Posterior vena cava (tissue), 2 donors: ENCODE measurements at regions not wholly inside any gene's neighbourhood (a gene's known extent, or its start where the extent isn't known, plus 50 kb on each side); places are given as distances from the start of the nearest gene placed in this dataset.
A peak's percentile ranks its signal among the peaks of the same experiment; 100 is the strongest.

Experiments used
- DNase-seq: peaks from one replicate; pipeline ENCODE4 v3.0.0-alpha.2; 2020; ENCODE audit warnings: low spot score
- intact Hi-C, 2 donors: fragments of 100-400 bp; cut with DNase I; formaldehyde crosslinking; loops; one replicate each; pipeline versions ENCODE4 v1.14.1 to v1.14.2; 2022 to 2023
- donor health status: DM: yes; HTN: yes; CAD: no.
- donor health status: DM: yes; HTN: yes; CAD: no.

GRCh38 chr14:73800970-73801515 is 50.6 kb upstream of the PTGR2 start:
- intact Hi-C loops: no loop called here
- no peak for DNase-seq

- intact Hi-C loops: no loop called here
- DNase-seq: no peak
These were observed 53.9 kb upstream of the PTGR2 start for GRCh38 chr14:73797543-73798265.

DNA sequence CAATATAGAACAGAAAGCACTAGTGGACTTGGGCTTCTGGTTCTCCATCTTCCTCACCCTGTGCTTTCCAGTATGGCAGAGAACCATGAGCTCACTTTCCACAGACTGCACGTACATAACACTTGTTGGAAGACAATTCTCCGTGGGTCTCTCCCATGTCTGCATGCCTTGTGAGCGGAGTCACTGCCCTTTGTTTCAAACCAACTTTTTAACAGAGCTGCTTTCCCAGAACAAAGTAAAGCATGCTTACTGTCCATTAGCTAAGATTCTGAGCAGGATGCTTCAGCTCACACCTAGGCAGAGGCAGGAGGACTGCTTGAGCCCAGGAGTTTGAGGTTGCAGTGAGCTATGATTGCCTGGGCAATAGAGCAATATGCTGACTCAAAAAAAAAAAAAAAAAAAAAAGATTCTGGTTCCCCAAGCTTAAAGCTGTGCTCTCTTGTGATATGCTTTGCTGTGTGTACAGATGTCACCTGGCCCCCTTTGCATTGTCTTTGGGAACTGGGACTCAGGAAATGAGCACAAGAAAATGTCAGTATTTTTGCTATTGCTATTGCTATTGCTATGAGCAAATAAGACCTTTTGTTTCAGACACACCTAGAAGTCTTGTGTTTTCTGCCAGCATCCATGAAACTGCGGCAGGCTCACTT is 54.6 kb upstream of the PTGR2 start:
- intact Hi-C loops: no loop called here
- DNase-seq: no peak

GRCh38 chr14:73796415-73796814 is 55.2 kb upstream of the PTGR2 start:
- DNase-seq: no peak
- intact Hi-C loops: no loop called here

GRCh38 chr14:73795974-73796373 is 55.7 kb upstream of the PTGR2 start:
- intact Hi-C loops: no loop called here
- DNase-seq: peak; percentile 12

- intact Hi-C loops: no loop called here
- peak; percentile 7 for DNase-seq
These were observed 56.2 kb upstream of the PTGR2 start for GRCh38 chr14:73795466-73795865.

DNA sequence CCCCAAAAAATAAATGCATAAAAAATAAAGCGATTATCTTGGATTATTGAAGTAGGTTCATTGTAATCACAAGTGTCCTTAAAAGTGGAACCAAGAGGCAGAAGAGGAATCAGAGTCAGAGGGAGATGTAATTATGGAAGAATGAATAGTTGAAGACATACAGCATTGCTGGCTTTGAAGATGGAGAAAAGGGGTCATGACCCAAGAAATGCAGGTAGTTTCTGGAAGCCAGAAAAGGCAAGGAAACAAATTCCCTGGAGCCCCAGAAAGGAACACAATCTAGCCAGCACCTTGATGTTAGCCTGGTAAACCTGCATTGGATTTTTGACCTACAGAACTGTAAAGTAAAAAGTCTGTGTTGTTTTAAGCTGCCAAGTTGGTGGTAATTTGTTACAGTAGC is 57.5 kb upstream of the PTGR2 start:
- intact Hi-C loops: no loop called here

GRCh38 chr14:73792481-73792880 is 59.1 kb upstream of the PTGR2 start:
- intact Hi-C loops: no loop called here
- peak; percentile 30 for DNase-seq

More for the DNA sequence above, 57.5 kb upstream of the PTGR2 start:
- DNase-seq: no peak

DNA sequence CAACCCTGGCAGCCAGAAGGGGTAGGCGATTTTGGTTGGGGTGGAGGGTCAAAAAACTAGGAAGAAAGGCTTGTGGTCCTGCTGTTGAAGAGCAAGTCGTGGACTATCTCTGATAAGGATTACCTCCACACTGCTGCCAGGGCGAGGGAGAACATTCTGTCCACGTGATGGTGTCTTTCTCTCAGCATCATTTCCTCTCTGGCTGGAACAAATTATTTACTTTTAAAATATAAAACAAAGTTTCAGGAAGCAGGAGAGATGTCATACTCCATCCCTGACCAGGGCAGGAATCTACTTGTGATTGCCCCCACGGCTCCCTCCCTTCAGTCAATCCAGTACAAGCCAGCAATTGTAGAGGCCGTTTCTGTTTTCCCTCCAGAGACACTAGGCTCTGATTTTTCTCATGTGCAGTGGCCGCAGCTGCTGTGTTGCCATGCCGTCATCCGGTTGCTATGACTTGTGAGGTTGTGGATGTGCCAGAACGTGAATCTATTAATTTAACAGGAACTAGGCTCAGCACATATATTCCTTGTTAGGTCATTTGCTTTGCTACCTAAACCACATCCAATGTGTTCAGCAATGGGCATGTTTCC is 61.5 kb upstream of the PTGR2 start:
- intact Hi-C loops: loop anchor here in 1 of 2 donors (2.0 kb wide), 1 partner anchor 41 kb away; no protein-coding TSS in a partner anchor
- DNase-seq: peak; percentile 87

DNA sequence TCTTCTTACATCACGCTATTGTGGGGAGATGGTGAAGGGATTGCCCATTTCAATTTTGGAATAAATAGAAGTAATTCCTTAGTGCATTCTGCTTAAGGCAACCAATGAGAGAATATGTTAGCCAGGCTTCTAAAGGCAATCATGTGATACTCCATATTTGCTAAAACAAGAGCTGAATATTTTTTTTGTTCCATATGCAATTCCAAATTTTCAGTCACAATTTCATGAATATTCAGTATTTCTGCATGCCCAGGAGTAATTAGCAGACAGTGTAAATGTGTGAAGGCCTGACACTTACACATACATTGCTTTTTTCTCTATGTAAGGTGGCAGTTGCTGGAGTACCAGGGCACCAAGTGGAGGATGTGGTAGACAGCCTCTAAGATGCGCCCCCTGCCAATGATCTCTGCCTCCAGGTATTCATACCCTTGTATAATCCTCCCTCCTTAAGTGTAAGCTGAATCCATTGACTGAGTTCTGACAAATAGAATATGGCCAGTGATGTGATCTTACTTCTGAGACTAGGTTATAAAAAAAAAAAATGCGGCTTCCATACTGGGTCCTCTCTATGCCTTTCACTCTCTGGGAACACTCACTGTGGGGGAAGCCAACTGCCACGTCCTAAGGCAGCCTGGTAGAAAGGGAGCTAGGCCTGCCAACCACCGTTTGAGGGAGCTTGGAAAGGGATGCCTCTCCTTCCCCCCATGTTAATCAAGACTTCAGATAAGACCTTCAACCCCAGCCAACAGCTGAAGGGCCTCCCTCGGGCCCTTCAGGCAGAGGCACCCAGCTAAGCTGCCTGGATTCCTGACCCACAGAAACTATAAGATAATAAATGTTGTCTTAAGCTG is 62.7 kb upstream of the PTGR2 start:
- peak; percentile 17 for DNase-seq
- intact Hi-C loops: no loop called here

DNA sequence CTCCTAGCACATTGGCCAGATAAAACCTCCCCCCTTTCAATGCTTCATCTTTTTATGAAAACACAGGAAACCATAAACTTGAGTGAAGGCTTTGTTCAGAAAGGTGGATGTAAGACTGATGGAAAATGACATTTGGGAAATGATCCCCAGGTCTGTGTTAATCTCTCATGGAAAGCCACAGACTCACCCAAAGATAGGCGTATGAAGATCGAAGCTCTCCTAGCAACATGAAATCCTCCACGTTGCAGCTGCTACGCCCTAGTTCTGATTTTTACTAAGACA is 63.4 kb upstream of the PTGR2 start:
- DNase-seq: no peak
- intact Hi-C loops: no loop called here

- peak; percentile 19 for DNase-seq
- intact Hi-C loops: loop anchor here in 1 of 2 donors (2.0 kb wide), 1 partner anchor 29 kb away; no protein-coding TSS in a partner anchor
These were observed 63.9 kb upstream of the PTGR2 start for GRCh38 chr14:73787486-73788316.

- intact Hi-C loops: loop anchor here in 1 of 2 donors (2.0 kb wide), 1 partner anchor 28 kb away; no protein-coding TSS in a partner anchor
- DNase-seq: peak; percentile 87
These were observed 64.8 kb upstream of the PTGR2 start for GRCh38 chr14:73786636-73787485.

DNA sequence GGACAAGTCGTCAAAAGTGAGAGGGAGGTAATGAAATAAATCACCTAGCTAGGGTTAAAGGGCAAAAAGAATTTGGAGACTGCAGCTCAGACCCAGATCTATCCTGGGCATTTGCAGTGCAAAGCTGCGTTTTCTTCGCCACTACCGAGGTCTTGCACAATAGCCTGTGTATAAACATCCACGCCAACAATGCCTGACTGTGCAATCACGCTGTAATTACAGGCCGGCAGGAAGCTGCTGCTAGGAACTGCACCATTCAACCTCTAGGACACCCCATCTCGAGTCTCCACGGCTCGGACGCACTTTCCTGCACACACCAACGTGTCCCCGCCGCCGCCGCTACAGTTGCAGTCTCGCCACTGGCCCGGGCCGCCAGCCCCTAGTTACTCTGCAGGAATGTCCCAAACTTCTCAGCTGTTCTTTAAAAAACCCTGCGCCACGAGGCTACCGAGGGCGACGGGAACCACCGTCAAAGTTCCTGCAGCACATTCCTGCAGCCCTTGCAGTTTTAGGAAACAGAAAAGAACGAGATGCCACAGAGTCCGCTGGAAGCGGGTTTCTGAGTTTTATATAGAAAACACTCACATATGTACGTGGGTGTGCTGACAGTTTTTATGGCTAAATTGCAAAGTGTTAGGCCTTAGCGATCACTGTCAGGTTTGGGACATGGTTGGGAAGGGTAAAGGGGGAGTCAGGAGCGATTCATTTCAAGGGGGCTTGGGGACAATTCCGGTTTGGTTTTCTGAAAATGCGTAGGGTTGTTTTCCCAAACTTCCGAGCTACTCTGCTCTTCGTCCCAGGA is 65.6 kb upstream of the PTGR2 start:
- DNase-seq: peak; percentile 93
- intact Hi-C loops: loop anchor here in 1 of 2 donors (2.0 kb wide), 1 partner anchor 27 kb away; no protein-coding TSS in a partner anchor

DNA sequence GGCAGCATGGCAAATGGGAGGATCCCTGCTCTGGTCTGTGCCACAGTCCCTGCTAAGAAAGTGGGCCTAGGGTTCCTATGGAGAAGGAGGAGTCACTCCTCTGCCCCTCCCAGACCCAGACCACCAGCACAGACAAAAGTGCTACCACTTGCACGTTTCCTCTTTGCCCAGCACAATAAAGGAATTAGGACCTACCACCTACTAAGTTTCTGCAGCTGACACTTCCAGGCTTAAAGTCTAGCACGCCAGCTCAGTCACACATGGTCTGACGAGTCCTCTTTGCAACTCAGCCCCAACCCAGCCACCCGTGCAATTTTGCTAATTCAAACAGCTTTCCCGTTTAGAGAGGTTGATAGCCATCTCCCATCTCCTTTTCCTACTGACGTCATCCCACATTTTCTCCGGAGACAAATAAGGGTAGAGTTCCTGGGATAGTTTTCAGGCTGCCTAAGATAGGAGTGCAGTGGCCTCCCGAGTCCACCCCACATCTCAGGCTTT is 66.2 kb upstream of the PTGR2 start:
- peak; percentile 83 for DNase-seq
- intact Hi-C loops: no loop called here

DNA sequence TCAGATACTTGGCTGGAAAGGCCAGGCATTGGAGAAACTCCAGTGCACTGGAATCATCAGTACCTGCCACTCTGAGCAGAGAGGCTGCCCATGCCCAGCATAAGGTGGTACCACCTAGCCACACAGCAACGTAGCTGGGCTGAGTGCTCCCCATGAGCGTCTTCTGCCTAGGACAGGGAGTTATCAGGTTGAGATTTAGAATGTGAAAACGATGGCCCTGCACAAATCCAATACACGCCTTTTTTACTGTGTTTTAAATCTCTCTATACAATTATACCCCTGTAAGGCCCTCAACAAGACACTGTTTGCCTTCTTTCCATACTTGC is 66.7 kb upstream of the PTGR2 start:
- DNase-seq: no peak
- intact Hi-C loops: no loop called here
